D341Med (cell line): ENCODE measurements at regions not wholly inside any gene's neighbourhood (a gene's known extent, or its start where the extent isn't known, plus 50 kb on each side); places are given as distances from the start of the nearest gene placed in this dataset.

Experiments used
- DNase-seq: peaks from one replicate; pipeline ENCODE4 v3.0.0; 2012; ENCODE audit warnings: low spot score

DNA sequence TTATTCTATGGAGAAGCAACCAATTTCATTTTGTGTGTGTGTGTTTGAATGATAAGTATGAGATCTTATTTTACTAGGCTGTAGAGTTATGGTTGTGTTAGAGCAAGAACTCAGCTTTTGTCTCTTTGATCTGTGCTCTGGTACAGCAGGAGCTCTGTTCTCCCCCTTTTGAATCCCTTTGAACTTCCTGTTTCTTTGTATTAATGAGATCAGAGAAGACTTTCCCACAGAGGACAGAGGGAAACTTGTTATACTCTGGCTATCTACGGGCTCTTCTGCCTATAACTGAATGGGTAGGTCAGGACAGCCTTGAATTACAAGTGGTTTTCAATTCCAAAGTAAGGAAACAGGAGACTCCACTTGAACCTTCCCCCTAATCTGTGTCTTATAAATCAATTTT is 1015.0 kb upstream of the RAG2 start:
- DNase-seq, result no peak

- no peak for DNase-seq
Measured at GRCh38 chr11:37612146-37612545, 1014.1 kb upstream of the RAG2 start.

- no peak for DNase-seq
Measured at GRCh38 chr11:37605229-37605628, 1007.2 kb upstream of the RAG2 start.

DNA sequence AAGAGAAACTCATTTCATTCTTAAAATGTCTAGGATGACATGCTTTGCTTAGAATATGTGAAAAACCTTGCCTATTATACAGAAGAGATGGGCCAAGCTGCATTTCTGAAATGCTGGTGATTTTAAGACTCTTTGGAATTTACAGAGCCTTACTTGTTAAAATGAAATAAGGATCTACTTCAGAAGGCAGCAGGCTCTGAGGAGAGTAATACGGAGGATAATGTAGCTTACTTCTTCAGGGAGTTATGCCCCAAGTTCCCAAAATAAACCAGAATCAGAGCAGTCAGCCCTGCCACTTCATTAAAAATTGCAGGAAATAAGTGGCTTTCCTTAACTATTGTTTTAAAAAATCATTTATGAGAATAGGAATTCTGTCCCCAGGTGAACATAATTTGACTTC is 1000.3 kb upstream of the RAG2 start:
- DNase-seq, result no peak

- no peak for DNase-seq
Measured at GRCh38 chr11:37597776-37598175, 999.7 kb upstream of the RAG2 start.

- DNase-seq, result no peak
Measured at GRCh38 chr11:37595845-37596244, 997.8 kb upstream of the RAG2 start.

GRCh38 chr11:37574361-37574760 is 976.3 kb upstream of the RAG2 start:
- DNase-seq, result no peak

GRCh38 chr11:37572491-37573171 is 974.6 kb upstream of the RAG2 start:
- no peak for DNase-seq

DNA sequence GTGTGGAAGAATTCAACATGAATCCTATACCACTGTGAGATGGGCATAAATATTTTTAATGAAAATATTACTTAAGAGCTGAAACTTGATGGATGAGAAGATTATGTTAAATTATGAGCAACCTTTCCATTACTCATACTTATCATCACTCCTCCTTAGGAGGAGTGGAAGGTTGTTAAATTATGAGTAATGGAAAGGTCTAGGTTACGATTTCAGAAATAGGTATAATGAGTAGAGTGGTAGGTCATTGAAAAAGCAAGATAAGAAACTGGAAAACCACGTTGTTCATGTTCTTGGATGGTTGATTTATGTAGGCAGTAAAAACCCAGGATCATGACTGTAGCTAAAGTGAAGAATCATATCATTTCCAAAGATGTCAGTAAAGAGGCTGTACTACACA is 973.2 kb upstream of the RAG2 start:
- DNase-seq, result no peak

GRCh38 chr11:37560991-37561390 is 963.0 kb upstream of the RAG2 start:
- no peak for DNase-seq

GRCh38 chr11:37560346-37560745 is 962.3 kb upstream of the RAG2 start:
- no peak for DNase-seq

- no peak for DNase-seq
Measured at GRCh38 chr11:37558619-37559210, 960.7 kb upstream of the RAG2 start.

DNA sequence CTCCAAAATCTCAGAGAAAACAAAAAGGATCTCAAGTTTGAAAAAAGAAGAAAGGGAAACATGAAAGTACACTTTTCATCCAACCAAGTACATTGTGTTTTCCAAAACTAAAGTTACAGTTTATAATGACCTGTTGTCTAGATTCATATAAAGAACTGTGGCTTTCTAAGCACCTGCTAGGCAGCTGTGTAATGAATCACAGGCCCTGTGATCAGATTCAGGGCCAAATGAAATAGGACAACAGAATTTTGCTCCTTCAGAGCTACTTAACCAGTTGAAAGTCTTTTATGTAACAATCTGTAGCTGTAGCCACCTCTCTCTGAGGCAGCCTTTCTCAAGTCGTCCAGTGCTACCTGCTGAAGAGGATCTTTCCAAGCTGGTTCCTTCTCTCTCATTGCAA is 960.0 kb upstream of the RAG2 start:
- DNase-seq, result no peak

- no peak for DNase-seq
Measured at GRCh38 chr11:37552284-37552683, 954.2 kb upstream of the RAG2 start.

GRCh38 chr11:37544491-37544890 is 946.5 kb upstream of the RAG2 start:
- DNase-seq, result no peak

DNA sequence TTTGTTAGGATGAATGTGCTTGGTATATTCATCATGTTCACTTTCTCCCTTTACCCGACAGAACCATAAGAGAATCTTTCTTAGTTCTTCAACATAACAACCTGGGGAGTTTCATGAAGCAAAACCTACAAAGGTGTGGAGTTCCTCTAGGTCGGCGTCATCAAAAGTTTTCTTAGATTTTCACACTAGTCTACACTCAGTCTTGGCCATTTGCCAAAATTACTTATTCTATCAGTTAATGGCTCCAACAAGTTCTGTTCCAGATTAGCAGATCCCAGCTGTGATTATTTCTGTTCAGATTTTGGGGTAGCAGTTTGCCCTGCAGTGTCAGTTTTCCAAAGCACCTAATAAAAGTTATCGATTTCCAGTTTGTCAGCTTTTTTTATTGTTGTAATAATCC is 935.8 kb upstream of the RAG2 start:
- no peak for DNase-seq

DNA sequence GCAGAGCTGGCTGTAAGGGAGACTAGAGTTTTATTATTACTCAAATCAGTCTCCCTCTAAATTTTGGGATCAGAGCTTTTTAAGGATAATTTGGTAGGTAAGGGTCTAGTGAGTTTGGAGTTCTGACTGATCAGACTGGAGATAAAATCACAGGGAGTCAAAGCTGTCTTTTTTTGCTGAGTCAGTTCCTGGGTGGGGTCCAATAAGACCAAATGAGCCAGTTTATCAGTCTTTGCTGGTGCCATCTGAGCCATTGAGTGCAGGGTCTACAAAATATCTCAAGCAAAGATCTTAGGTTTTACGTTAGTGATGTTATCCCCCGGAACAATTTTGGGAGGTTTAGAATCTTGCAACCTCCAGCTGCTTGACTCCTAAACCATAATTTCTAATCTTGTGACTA is 935.1 kb upstream of the RAG2 start:
- DNase-seq, result no peak

- no peak for DNase-seq
Measured at GRCh38 chr11:37532271-37532670, 934.2 kb upstream of the RAG2 start.

- no peak for DNase-seq
Measured at GRCh38 chr11:37527545-37527944, 929.5 kb upstream of the RAG2 start.

DNA sequence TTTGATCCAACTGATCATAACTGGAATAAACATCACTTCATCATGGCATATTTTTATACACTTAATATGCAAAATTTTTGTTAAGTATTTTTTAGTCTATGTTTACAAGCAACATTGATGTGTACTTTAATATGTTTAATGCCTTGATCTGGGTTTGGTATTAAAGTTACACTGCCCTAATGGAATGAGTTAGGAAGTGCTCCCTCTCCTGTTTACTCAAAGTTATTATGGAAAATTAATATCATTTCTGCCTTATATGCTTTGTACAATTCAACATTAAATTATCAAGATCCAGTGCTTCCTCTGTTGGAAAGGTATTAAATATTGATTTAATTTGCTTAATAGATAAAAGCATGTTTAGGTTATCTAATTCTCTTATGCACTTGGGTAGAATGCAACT is 927.3 kb upstream of the RAG2 start:
- DNase-seq, result no peak

GRCh38 chr11:37519781-37520180 is 921.7 kb upstream of the RAG2 start:
- no peak for DNase-seq

- no peak for DNase-seq
Measured at GRCh38 chr11:37512156-37512780, 914.2 kb upstream of the RAG2 start.

GRCh38 chr11:37511425-37511933 is 913.4 kb upstream of the RAG2 start:
- no peak for DNase-seq

- DNase-seq, result no peak
Measured at GRCh38 chr11:37509506-37509905, 911.5 kb upstream of the RAG2 start.
